ENCODE measurements at regions not wholly inside any gene's neighbourhood (a gene's known extent, or its start where the extent isn't known, plus 50 kb on each side); places are given as distances from the start of the nearest gene placed in this dataset.

- no peak for DNase-seq (ENCODE audit: low spot score)
Observed at GRCh38 chr5:7955476-7955875, 86.5 kb downstream of the MTRR start.

GRCh38 chr5:7957329-7957728 lies 88.4 kb downstream of the MTRR start:
- no peak for DNase-seq (ENCODE audit: low spot score)

GRCh38 chr5:7960142-7960541 lies 91.2 kb downstream of the MTRR start:
- DNase-seq (ENCODE audit: low spot score) = no peak

GRCh38 chr5:7961540-7961939 lies 92.6 kb downstream of the MTRR start:
- no peak for DNase-seq (ENCODE audit: low spot score)

DNA sequence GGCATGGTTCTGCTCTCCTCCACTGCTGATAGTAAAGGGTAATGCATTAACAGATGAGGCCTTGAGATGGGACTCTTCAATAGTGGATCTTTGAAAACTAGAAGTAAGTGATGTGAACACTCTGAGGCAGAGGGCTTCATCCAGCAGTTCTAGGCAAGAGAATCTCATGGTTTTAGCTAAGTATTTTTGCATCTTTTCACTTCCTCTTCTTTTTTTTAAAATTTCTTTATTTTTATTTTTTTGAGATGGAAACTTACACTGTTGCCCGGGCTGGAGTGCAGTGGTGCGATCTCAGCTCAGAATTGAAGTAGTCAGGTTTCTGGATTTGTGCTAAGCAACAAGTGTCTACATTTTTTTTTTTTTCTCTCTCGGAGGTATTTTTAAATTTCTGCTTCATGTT lies 101.9 kb downstream of the MTRR start:
- DNase-seq (ENCODE audit: low spot score) = no peak

GRCh38 chr5:7976411-7977190 lies 107.7 kb downstream of the MTRR start:
- no peak for DNase-seq (ENCODE audit: low spot score)

DNA sequence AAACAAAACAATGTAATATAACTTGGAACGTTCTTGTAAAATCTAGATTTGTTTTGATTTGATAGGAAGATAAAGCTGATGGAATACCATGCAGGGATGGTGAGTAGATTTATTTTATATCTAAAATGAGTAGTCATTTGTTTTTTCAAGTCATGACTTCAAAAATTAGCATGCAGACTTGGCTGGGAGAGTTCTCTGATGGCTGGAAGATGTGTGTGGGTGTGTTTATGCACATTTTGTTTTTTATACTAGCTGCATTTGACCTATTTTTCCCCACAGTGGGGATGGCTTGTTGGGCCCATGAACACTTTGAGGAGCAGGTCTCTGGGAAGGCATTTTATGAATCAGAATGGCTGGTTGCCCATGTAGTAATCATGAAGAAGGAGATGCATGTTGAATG lies 109.2 kb downstream of the MTRR start:
- no peak for DNase-seq (ENCODE audit: low spot score)

- no peak for DNase-seq (ENCODE audit: low spot score)
Observed at GRCh38 chr5:7978991-7979390, 110.0 kb downstream of the MTRR start.

GRCh38 chr5:7980881-7981280 lies 111.9 kb downstream of the MTRR start:
- no peak for DNase-seq (ENCODE audit: low spot score)

GRCh38 chr5:7983433-7983832 lies 114.5 kb downstream of the MTRR start:
- DNase-seq (ENCODE audit: low spot score) = no peak

DNA sequence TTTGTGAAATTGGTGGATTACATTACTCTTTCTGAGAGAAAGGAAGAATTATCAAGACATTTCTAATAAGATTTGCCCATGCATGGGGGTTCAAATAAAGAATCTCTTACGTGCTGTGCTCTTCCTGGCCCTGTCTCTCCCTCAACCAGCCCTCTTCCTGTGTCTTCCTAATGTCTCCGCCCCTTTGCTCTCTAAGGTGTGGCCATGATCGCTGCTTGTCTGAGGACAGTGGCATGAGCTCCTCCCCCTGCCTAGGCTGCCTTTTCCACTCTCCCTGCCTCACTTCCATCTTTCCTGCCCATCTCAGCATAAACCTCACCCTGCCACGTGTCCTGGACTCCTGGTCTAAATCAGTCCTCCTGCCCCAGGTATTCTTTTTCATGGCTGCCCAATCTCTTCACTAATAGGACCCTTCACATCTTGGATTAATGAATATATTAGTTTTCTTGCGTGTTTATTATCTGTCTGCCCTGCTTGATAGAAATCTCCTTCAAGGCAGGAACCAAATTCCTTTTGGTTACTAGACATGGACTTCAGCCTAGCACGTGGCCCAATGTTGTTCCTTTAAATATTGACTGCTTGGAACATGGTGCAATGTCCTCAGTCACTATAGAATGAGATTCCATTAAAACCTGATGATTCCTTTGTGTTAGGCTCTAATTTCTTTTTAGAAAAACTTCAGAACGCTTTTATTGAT lies 122.3 kb downstream of the MTRR start:
- no peak for DNase-seq (ENCODE audit: low spot score)

- DNase-seq (ENCODE audit: low spot score) = no peak
Observed at GRCh38 chr5:7995688-7996294, 126.8 kb downstream of the MTRR start.

GRCh38 chr5:8005416-8005815 lies 136.5 kb downstream of the MTRR start:
- no peak for DNase-seq (ENCODE audit: low spot score)

GRCh38 chr5:8012131-8012977 lies 143.4 kb downstream of the MTRR start:
- no peak for DNase-seq (ENCODE audit: low spot score)

DNA sequence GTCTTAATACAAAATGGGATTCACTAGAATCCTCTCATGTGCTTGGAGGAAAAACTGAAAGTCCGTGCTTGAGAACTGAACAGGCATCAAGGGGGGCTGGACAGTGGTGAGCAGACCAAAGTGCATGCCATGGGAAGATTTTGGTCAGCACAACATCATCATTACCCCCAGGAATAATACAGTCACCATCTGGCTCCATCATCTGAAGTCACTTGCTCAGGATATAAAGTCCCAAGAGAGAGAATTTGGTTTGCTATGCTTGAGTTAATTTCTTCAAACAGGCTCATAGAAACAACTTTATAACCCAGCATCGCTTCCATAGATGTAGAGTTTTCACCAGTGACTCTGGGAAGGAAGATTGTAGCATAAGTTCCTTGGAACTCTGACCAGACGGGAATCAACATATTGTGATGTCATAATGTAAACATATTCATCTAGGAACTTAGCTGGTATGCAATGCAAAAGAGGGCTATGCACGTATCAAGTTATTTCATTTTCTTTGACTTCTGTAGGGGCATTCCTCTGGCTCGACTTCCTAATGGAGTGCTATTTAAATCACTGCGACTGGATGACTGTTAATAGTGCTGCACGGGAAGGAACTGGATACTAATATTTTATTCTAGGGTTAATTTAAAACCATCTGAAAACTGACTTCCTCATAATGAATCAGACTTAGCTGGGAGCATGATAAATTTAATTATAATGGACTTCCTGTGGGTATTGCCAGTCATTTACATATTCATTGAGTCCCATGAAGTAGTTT lies 145.2 kb downstream of the MTRR start:
- DNase-seq (ENCODE audit: low spot score) = no peak

- DNase-seq (ENCODE audit: low spot score) = no peak
Observed at GRCh38 chr5:8019719-8020218, 150.8 kb downstream of the MTRR start.

DNA sequence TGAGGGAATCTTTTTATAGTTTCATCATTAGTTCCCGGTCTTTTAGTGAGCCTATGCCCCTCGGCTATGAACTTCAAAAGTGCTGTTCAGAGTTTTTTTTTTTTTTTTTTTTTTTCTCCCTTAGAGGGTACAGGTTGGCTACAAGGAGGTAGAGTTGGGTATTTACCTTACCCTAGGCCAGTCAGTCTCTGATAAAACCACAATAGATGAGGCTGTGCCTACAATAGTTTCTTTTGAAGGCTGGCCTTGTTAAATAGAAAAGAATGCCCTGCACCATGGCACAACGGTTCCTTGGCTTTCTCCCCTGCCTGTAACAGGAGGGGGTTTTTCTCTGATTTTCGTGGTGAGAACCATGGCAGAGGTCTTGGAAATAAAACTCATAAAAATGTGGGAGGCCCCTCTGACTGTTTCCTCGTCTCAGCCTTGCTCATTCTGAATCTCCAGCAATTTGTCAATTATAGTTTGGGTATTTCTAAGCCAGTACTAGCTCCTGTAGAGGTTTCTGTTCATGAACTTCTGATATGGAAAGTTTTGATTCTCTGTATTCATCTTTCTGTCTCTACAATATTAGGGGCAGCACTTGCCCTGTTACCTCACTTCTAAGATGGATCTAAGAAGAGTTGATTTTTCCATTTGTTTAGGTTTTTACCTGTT lies 152.0 kb downstream of the MTRR start:
- DNase-seq (ENCODE audit: low spot score) = no peak

- no peak for DNase-seq (ENCODE audit: low spot score)
Observed at GRCh38 chr5:8028243-8028642, 159.3 kb downstream of the MTRR start.

DNA sequence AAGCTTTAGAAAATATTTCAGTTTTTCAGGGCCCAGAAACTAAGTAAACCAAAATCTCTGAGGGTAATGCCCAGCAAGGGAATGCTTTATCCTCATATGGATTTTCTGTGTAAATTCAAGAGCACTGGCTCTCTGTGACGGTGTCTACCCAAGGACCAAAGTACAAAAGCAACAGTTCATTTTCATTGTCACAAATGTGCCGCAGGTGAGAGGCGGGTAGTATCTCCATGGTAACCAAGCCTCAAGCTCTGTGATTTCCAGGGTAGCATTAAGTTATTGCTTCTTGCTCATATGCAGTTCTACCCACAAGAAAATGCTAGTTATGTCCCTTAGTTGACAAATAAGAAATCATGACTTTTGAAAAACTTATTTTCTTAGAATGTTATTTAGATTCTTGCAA lies 164.3 kb downstream of the MTRR start:
- no peak for DNase-seq (ENCODE audit: low spot score)

DNA sequence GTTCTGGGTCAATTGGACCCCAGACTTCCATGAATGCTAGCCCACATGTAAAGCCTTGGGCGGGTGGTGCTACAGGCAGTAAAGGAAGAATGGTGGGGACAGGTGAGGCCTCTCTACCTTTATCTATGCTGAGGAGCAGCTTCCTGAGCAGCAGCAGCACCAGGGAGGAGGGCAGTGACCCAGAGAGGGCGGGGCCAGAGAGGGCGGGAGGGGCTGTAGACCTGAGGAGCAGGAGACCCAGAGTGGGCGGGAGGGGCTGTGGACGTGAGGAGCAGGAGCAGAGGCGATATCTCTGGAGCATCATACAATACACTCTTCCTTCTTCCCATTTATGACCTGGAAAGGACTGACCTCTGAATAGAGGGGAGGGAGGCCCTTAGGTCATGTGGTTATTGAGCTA lies 165.9 kb downstream of the MTRR start:
- no peak for DNase-seq (ENCODE audit: low spot score)

DNA sequence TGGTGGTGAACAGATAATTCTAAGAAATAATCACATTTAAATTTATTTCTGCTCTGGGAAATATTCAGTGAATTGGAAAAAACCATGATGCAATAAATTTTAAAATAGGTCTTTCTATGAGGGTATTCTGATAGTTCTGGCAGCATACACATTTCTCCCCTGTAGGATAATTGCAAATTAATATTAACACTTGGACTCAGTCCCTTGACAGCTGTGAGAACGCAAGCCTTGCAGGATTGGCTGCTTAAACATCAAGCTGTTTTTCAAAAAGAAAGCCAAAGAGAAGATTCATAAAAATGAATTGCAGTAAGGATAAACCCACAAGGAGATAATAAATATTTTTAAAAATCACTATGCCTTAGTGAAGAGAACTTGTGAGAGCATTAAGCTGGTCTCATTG lies 180.0 kb downstream of the MTRR start:
- no peak for DNase-seq (ENCODE audit: low spot score)

All from AG08396 (cell line).